HG03064 (cell line): ENCODE measurements at regions not wholly inside any gene's neighbourhood (a gene's known extent, or its start where the extent isn't known, plus 50 kb on each side); places are given as distances from the start of the nearest gene placed in this dataset.

Experiments
- ATAC-seq: cut with Tn5 transposase; IDR thresholded peaks from one replicate; pipeline ENCODE4 v1.9.1; 2021; ENCODE audit warnings: low read depth; ENCODE audit not compliant: unreplicated experiment

- ATAC-seq: no peak
These were observed 170.6 kb upstream of the STXBP6 start for GRCh38 chr14:25220514-25220913.

DNA sequence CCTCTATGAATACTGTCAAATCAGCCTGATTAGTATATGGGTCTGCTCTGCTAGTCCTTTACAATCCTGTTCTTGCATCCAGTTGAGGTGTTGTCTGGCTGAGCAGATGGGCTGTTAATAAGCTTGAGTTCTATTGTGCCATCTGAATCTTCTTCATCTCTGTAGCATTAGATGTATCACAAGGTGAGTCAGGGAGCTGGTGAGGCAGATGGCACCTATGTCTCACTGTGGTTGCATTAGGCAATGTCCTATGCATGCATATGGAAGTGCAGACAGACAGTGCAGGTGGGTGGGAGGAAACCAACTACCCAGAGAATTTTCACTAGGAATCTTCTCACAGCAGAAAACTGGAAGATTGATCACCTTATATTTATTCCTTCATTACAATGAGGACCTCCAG, 165.7 kb upstream of the STXBP6 start:
- no peak for ATAC-seq

GRCh38 chr14:25197885-25198284, 147.9 kb upstream of the STXBP6 start:
- no peak for ATAC-seq

- no peak for ATAC-seq
These were observed 130.3 kb upstream of the STXBP6 start for GRCh38 chr14:25180221-25180620.

GRCh38 chr14:25178255-25178654, 128.3 kb upstream of the STXBP6 start:
- no peak for ATAC-seq

DNA sequence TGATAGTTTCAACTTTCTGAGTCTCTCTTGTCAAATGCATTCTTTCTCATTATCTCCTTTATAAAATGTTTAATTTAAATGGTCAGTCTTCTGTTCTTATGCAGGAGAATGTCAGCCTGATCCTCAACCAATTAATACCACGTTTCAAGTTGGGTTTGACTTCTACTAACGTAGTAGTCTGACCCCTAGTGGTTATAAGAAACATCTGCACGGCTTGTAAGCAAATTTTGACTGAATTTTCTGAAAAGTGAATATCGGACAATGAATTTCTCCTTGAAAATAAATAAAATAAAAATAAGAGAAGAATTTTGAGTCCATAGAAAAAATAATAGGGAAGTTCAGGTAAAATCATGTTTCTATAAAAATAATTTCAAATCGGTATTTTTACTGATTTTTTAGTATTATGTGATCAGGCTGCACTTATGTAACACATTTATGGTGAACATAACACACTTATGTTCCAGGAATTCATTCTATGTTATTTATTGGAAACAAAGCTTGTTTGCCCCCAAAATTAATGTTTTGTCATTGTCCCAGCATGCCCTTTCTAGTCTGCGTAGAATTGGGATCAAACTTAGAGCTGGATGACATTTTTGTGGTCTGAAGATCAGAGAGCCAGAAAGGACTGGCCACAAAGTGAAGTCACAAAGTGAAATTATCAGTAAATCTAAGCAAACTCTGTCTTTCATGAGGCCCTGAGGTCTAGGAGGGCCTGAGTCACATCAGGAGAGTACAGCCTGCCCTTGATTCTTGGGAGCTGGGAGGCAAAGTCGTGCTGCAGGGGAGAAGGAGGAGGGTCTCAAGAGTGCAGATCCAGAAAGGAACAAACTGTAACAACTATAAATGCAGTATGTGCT, 101.2 kb upstream of the STXBP6 start:
- no peak for ATAC-seq

GRCh38 chr14:25150401-25150800, 100.5 kb upstream of the STXBP6 start:
- ATAC-seq: no peak

GRCh38 chr14:25140411-25140810, 90.5 kb upstream of the STXBP6 start:
- ATAC-seq: no peak

DNA sequence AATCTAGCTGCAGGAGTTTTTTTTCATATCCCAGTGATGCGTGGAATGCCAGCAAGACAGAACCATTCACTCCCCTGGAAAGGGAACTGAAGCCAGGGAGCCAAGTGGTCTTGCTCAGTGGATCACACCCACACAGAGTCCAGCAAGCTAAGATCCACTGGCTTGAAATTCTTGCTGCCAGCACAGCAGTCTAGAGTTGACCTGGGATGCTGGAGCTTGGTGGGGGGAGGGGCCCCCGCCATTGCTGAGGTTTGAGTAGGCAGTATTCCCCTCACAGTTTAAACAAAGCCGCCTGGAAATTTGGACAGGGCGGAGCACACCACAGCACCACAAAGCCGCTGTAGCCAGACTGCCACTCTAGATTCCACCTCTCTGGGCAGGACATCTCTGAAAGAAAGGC, 86.9 kb upstream of the STXBP6 start:
- no peak for ATAC-seq

- ATAC-seq: no peak
These were observed 84.2 kb upstream of the STXBP6 start for GRCh38 chr14:25134184-25134583.

- peak; percentile 81 for ATAC-seq
These were observed 82.9 kb upstream of the STXBP6 start for GRCh38 chr14:25132732-25133422.

GRCh38 chr14:25132094-25132493, 82.1 kb upstream of the STXBP6 start:
- ATAC-seq: no peak

- ATAC-seq: no peak
These were observed 72.9 kb upstream of the STXBP6 start for GRCh38 chr14:25122843-25123242.

GRCh38 chr14:25122211-25122610, 72.3 kb upstream of the STXBP6 start:
- ATAC-seq: no peak

DNA sequence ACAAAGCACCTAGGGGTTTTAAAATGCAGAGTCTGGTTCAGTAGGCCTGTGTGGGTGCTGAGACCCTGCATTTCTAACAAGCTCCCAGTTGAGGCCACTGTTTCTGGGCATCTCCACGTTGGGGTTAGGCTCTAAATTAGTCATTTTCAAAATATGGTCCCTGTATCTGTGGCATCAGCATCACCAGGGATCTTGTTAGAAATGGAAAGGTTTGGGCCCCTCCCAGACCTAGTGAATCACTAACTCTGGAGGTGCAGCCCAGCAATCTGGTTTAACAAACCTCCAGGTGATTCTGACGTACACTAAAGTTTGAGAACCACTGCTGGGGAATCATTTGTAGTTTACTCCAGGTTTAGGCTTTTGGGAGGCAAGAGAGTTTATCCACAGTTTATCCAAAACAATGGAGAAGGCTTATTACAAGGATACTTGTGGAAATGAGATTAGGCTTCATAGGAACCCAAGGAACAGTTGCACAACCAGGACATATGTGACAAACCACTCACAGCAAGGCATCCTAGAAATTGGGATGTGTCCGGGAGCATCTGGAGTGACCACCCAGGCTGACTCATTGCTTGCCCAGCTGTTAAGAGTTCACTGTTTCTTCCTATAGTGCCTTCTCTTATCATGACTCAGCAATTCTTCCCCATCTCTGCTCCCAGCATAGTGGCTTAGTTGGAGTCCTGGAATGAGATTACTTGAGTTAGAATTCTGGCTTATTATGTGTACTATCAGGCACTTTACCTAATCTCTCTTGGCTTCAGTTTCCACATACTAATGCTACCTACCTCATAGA, 71.6 kb upstream of the STXBP6 start:
- ATAC-seq: no peak

- no peak for ATAC-seq
These were observed 70.3 kb upstream of the STXBP6 start for GRCh38 chr14:25120261-25120660.

GRCh38 chr14:25118671-25119070, 68.7 kb upstream of the STXBP6 start:
- ATAC-seq: no peak

- ATAC-seq: no peak
These were observed 67.4 kb upstream of the STXBP6 start for GRCh38 chr14:25117342-25117741.

GRCh38 chr14:25116607-25117006, 66.7 kb upstream of the STXBP6 start:
- no peak for ATAC-seq

GRCh38 chr14:25113394-25113793, 63.4 kb upstream of the STXBP6 start:
- ATAC-seq: no peak

- no peak for ATAC-seq
These were observed 61.2 kb upstream of the STXBP6 start for GRCh38 chr14:25111061-25111601.
